ENCODE measurements at regions not wholly inside any gene's neighbourhood (a gene's known extent, or its start where the extent isn't known, plus 50 kb on each side); places are given as distances from the start of the nearest gene placed in this dataset.

DNA sequence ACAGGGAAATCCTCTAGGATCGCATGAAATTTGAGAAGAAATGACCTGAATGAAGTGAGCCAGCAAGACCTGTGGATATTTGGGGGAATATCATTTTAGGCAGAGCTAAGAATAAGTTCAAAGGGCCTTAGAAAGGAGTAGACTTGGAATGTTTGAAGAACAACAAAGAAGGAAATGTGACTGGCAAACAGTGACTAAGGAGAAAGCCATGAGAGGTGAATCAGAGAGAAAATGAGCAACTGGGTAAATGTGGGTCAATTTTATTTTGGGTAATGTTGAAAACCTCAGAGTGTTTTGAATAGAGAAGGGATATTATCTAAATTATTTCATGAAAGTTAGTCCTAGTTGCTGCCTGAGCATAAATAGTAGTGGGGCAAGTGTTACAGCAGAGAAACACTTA lies 672.8 kb downstream of the LMO4 start:
- no peak overlapping the region for H3K9ac ChIP-seq (ENCODE audit: low read depth in 1 of 2, low read length in 2 of 2)
- WGBS, result 95% methylated on average over 1 of the region's 1 CpG

DNA sequence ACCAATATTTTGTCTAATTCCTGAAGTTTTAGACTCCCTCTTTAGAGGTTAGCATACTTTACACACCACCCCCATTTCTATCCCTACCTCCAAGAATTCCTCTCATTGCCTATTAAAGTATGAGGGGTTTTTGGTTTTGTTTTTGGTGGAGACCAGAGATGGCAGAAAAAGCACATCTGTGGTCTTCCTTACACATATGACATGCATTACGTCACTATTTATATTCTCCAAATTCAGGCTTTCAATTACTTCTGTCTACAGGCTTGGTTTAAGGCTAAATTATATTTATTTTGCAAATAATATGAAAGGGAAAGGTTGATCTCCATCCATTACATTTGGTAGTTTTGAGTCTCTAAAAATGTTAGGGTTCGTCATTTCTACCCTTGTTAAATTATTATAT lies 674.6 kb downstream of the LMO4 start:
- Histone ChIP-seq H3K27me3 (ENCODE audit: control insufficient read depth in 4 of 4, insufficient read depth in 4 of 4, low read length in 3 of 4) (no peaks in the 10 kb centered on the region), H3K27ac (ENCODE audit: low read depth in 1 of 2, low read length in 2 of 2) (no peak overlapping the region), H3K36me3 (ENCODE audit: control insufficient read depth in 4 of 4, insufficient read depth in 3 of 4, low read depth in 1 of 4, low read length in 3 of 4) (no peaks in the 10 kb centered on the region), H3K4me1 (ENCODE audit: control insufficient read depth in 4 of 4, insufficient read depth in 4 of 4, low read length in 3 of 4) (no peaks in the 10 kb centered on the region), H3K9ac (ENCODE audit: low read depth in 1 of 2, low read length in 2 of 2) (no peak overlapping the region), H3K4me3 (ENCODE audit: low read depth in 1 of 3, low read length in 3 of 3) (no peak overlapping the region), H3K9me3 (ENCODE audit: control insufficient read depth in 4 of 4, low read length in 3 of 4) (no peaks in the 10 kb centered on the region)
- no peak for DNase-seq (ENCODE audit: low spot score)
- TF ChIP-seq GABPA (IDR thresholded peaks at IDR 0.05 in 1 of 2, conservative IDR thresholded peaks at IDR 0.05 in 1 of 2) (no peak), RAD21 (IDR thresholded peaks at IDR 0.05) (no peak), TAF1 (conservative IDR thresholded peaks at IDR 0.05) (no peak), HNF4G (IDR thresholded peaks at IDR 0.05) (no peak), RXRA (IDR thresholded peaks at IDR 0.05) (no peak), JUND (IDR thresholded peaks at IDR 0.05) (no peak), EGR1 (IDR thresholded peaks at IDR 0.05; ENCODE audit: low read depth in 2 of 2) (no peak), YY1 (IDR thresholded peaks at IDR 0.05) (no peak), NR2F2 (IDR thresholded peaks at IDR 0.05) (no peak), FOXA1 (IDR thresholded peaks at IDR 0.05) (no peak)
- TF ChIP-seq, protein P1, sequence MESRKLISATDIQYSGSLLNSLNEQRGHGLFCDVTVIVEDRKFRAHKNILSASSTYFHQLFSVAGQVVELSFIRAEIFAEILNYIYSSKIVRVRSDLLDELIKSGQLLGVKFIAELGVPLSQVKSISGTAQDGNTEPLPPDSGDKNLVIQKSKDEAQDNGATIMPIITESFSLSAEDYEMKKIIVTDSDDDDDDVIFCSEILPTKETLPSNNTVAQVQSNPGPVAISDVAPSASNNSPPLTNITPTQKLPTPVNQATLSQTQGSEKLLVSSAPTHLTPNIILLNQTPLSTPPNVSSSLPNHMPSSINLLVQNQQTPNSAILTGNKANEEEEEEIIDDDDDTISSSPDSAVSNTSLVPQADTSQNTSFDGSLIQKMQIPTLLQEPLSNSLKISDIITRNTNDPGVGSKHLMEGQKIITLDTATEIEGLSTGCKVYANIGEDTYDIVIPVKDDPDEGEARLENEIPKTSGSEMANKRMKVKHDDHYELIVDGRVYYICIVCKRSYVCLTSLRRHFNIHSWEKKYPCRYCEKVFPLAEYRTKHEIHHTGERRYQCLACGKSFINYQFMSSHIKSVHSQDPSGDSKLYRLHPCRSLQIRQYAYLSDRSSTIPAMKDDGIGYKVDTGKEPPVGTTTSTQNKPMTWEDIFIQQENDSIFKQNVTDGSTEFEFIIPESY (IDR thresholded peaks at IDR 0.05), result no peak
- TF ChIP-seq, protein P2, sequence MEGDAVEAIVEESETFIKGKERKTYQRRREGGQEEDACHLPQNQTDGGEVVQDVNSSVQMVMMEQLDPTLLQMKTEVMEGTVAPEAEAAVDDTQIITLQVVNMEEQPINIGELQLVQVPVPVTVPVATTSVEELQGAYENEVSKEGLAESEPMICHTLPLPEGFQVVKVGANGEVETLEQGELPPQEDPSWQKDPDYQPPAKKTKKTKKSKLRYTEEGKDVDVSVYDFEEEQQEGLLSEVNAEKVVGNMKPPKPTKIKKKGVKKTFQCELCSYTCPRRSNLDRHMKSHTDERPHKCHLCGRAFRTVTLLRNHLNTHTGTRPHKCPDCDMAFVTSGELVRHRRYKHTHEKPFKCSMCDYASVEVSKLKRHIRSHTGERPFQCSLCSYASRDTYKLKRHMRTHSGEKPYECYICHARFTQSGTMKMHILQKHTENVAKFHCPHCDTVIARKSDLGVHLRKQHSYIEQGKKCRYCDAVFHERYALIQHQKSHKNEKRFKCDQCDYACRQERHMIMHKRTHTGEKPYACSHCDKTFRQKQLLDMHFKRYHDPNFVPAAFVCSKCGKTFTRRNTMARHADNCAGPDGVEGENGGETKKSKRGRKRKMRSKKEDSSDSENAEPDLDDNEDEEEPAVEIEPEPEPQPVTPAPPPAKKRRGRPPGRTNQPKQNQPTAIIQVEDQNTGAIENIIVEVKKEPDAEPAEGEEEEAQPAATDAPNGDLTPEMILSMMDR (IDR thresholded peaks at IDR 0.05; ENCODE audit: low read depth, low read length, missing input control), result no peak
- TF ChIP-seq, protein P3, sequence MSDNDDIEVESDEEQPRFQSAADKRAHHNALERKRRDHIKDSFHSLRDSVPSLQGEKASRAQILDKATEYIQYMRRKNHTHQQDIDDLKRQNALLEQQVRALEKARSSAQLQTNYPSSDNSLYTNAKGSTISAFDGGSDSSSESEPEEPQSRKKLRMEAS (IDR thresholded peaks at IDR 0.05), result no peak
- 92% methylated on average over 2 of the region's 2 CpGs for WGBS

More for the DNA sequence above, 672.8 kb downstream of the LMO4 start:
- no peak for DNase-seq (ENCODE audit: low spot score)
- Histone ChIP-seq H3K9me3 (ENCODE audit: control insufficient read depth in 4 of 4, low read length in 3 of 4) (no peaks in the 10 kb centered on the region), H3K27ac (ENCODE audit: low read depth in 1 of 2, low read length in 2 of 2) (no peak overlapping the region), H3K4me3 (ENCODE audit: low read depth in 1 of 3, low read length in 3 of 3) (no peak overlapping the region), H3K27me3 (ENCODE audit: control insufficient read depth in 4 of 4, insufficient read depth in 4 of 4, low read length in 3 of 4) (no peaks in the 10 kb centered on the region), H3K4me1 (ENCODE audit: control insufficient read depth in 4 of 4, insufficient read depth in 4 of 4, low read length in 3 of 4) (no peaks in the 10 kb centered on the region), H3K36me3 (ENCODE audit: control insufficient read depth in 4 of 4, insufficient read depth in 3 of 4, low read depth in 1 of 4, low read length in 3 of 4) (no peaks in the 10 kb centered on the region)
- TF ChIP-seq, protein P4, sequence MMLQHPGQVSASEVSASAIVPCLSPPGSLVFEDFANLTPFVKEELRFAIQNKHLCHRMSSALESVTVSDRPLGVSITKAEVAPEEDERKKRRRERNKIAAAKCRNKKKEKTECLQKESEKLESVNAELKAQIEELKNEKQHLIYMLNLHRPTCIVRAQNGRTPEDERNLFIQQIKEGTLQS (IDR thresholded peaks at IDR 0.05), result no peak
- TF ChIP-seq SP1 (IDR thresholded peaks at IDR 0.05), result no peak
- TF ChIP-seq JUND (IDR thresholded peaks at IDR 0.05), result no peak
- no peak for TF ChIP-seq HNF4A (conservative IDR thresholded peaks at IDR 0.05)

DNA sequence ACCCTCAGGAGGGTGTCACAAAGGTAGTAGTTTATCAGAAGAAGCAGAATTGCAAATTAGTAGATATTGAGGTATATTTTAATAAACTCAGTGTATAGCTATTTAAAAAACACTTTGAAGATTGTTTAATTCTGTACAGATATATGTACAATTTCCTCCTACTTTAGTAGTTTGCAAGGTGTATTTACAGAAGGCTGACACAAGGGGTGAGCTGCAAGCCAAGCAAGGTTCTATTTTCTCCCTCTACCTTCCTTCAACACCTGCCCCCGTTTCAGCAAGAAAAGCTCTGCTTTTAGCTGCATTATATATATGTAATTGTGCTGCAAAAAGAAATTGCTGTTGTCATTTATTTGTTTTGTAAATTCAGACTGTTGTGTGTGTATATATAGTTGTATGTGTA lies 674.2 kb upstream of the PKN2 start:
- Histone ChIP-seq H3K27me3 (ENCODE audit: control insufficient read depth in 4 of 4, insufficient read depth in 4 of 4, low read length in 3 of 4) (no peaks in the 10 kb centered on the region), H3K4me1 (ENCODE audit: control insufficient read depth in 4 of 4, insufficient read depth in 4 of 4, low read length in 3 of 4) (no peaks in the 10 kb centered on the region), H3K27ac (ENCODE audit: low read depth in 1 of 2, low read length in 2 of 2) (no peak overlapping the region), H3K9ac (ENCODE audit: low read depth in 1 of 2, low read length in 2 of 2) (no peak overlapping the region), H3K9me3 (ENCODE audit: control insufficient read depth in 4 of 4, low read length in 3 of 4) (no peaks in the 10 kb centered on the region), H3K4me3 (ENCODE audit: low read depth in 1 of 3, low read length in 3 of 3) (no peak overlapping the region), H3K36me3 (ENCODE audit: control insufficient read depth in 4 of 4, insufficient read depth in 3 of 4, low read depth in 1 of 4, low read length in 3 of 4) (no peaks in the 10 kb centered on the region)
- WGBS, result 52% methylated on average over 1 of the region's 1 CpG
- peak; percentile 16 to 38 for TF ChIP-seq RAD21 (IDR thresholded peaks at IDR 0.05)
- TF ChIP-seq HNF4A (conservative IDR thresholded peaks at IDR 0.05), result no peak
- no peak for TF ChIP-seq HNF4G (IDR thresholded peaks at IDR 0.05)
- TF ChIP-seq, protein P2 (IDR thresholded peaks at IDR 0.05; ENCODE audit: low read depth, low read length, missing input control), result peak; percentile 10
- no peak for DNase-seq (ENCODE audit: low spot score)
